H1 (cell line): ENCODE measurements at regions not wholly inside any gene's neighbourhood (a gene's known extent, or its start where the extent isn't known, plus 50 kb on each side); places are given as distances from the start of the nearest gene placed in this dataset.

Experiments
- CTCF ChIA-PET: fragments of 300-600 bp; sonication (Branson Sonifier 250); formaldehyde crosslinking; loops from one replicate; lab custom pipeline; 2021; ENCODE audit not compliant: partially characterized antibody; lab: Charles Lee
- POLR2A ChIA-PET: fragments of 300-600 bp; sonication (Branson Sonifier 250); formaldehyde crosslinking; loops from one replicate; lab custom pipeline; 2021; ENCODE audit warnings: inconsistent platforms; ENCODE audit not compliant: partially characterized antibody; lab: Charles Lee
- DNase-seq, 2 experiments: peaks; one replicate each; pipeline versions ENCODE4 v3.0.0 to v3.0.0-alpha.2; 2010 to 2022; ENCODE audit warnings: low spot score in 2 of 2, low read depth in 1 of 2, mixed read lengths in 1 of 2
- FAIRE-seq: peaks from 2 replicates; lab custom pipeline; 2011; peaks lifted over from hg19 to GRCh38; lab: Jason Lieb, UNC
- H2AFZ ChIP-seq: 2 replicates; pipeline ENCODE4 v1.8.1; 2012; ENCODE audit warnings: low read length, inconsistent platforms
- H2AK5ac ChIP-seq: 2 replicates; pipeline ENCODE4 v1.6.1; 2013; ENCODE audit warnings: low read depth, low read length
- H2BK120ac ChIP-seq: replicated peaks from 2 replicates; pipeline ENCODE3; 2013; ENCODE audit warnings: low read depth, low read length, inconsistent platforms
- H2BK12ac ChIP-seq: 2 replicates; pipeline ENCODE4 v1.6.1; 2013; ENCODE audit warnings: low read depth, low read length
- H2BK15ac ChIP-seq: 2 replicates; pipeline ENCODE4 v1.6.1; 2013; ENCODE audit warnings: low read length
- H2BK20ac ChIP-seq: 2 replicates; pipeline ENCODE4 v1.6.1; 2013; ENCODE audit warnings: low read length
- H2BK5ac ChIP-seq: 2 replicates; pipeline ENCODE4 v1.6.1; 2013; ENCODE audit warnings: low read depth, low read length
- H3K14ac ChIP-seq: 2 replicates; pipeline ENCODE4 v1.6.1; 2013; ENCODE audit warnings: inconsistent platforms; ENCODE audit not compliant: insufficient read length
- H3K18ac ChIP-seq: 2 replicates; pipeline ENCODE4 v1.6.1; 2013; ENCODE audit warnings: low read length; ENCODE audit errors: extremely low read depth
- H3K23ac ChIP-seq: 2 replicates; pipeline ENCODE4 v1.6.1; 2013; ENCODE audit warnings: inconsistent platforms; ENCODE audit not compliant: insufficient read length
- H3K23me2 ChIP-seq: 2 replicates; pipeline ENCODE4 v1.6.1; 2013; ENCODE audit warnings: low read depth, low read length
- H3K27ac ChIP-seq: 2 replicates; pipeline ENCODE4 v1.6.1; 2011; ENCODE audit warnings: low read depth, low read length, inconsistent platforms
- H3K27me3 ChIP-seq, 4 experiments: replicated peaks in 1 of 4; 1 replicate in 1 of 4; 2 replicates in 3 of 4; pipeline versions ENCODE4 v1.6.1 to v1.8.1; 2011 to 2013; ENCODE audit warnings: low read length in 3 of 4, mild to moderate bottlenecking in 3 of 4, inconsistent platforms in 2 of 4, mixed read lengths in 2 of 4, moderate library complexity in 1 of 4; ENCODE audit not compliant: control insufficient read depth in 3 of 4, insufficient read depth in 3 of 4; ENCODE audit errors: extremely low read depth in 1 of 4
- H3K36me3 ChIP-seq, 4 experiments: 2 replicates each; pipeline versions ENCODE4 v1.6.1 to v1.8.1; 2011 to 2013; ENCODE audit warnings: mild to moderate bottlenecking in 4 of 4, low read length in 3 of 4, moderate library complexity in 2 of 4, control low read depth in 1 of 4, inconsistent platforms in 1 of 4; ENCODE audit not compliant: insufficient read depth in 4 of 4, control insufficient read depth in 2 of 4
- H3K4ac ChIP-seq: replicated peaks from 2 replicates; pipeline ENCODE3; 2013; ENCODE audit warnings: low read length, low read depth, mixed read lengths, inconsistent platforms; ENCODE audit not compliant: insufficient read length
- H3K4me1 ChIP-seq, 4 experiments: replicated peaks in 1 of 4; 1 replicate in 1 of 4; 2 replicates in 3 of 4; pipeline versions ENCODE4 v1.6.1 to v1.8.1; 2011 to 2013; ENCODE audit warnings: low read length in 3 of 4, inconsistent platforms in 2 of 4, mixed read lengths in 1 of 4; ENCODE audit not compliant: insufficient read depth in 4 of 4, control insufficient read depth in 3 of 4
- H3K4me2 ChIP-seq, 2 experiments: 2 replicates each; pipeline versions ENCODE4 v1.6.1 to v1.8.1; 2011 to 2013; ENCODE audit warnings: low read depth in 2 of 2, low read length in 2 of 2, control low read depth in 1 of 2, inconsistent platforms in 1 of 2, mild to moderate bottlenecking in 1 of 2; ENCODE audit not compliant: insufficient read depth in 1 of 2
- H3K4me3 ChIP-seq, 4 experiments: fragments of 200-600, 300-600 bp in 1 of 4; sonication (generic), shearing (Covaris generic), sonication (Bioruptor Twin) in 1 of 4; 2 replicates each; pipeline versions ENCODE4 v1.5.1 to v1.8.1; 2011 to 2016; ENCODE audit warnings: low read length in 4 of 4, low read depth in 3 of 4, control low read depth in 2 of 4, inconsistent platforms in 2 of 4, mild to moderate bottlenecking in 2 of 4, mixed read lengths in 1 of 4, moderate library complexity in 1 of 4; ENCODE audit not compliant: insufficient read depth in 2 of 4; ENCODE audit errors: extremely low read depth in 1 of 4
- H3K56ac ChIP-seq: replicated peaks from 2 replicates; pipeline ENCODE3; 2013; ENCODE audit warnings: low read depth, mild to moderate bottlenecking, mixed read lengths, low read length, inconsistent platforms; ENCODE audit not compliant: insufficient read length
- H3K79me1 ChIP-seq: 2 replicates; pipeline ENCODE4 v1.6.1; 2013; ENCODE audit warnings: low read depth, low read length, control low read depth
- H3K79me2 ChIP-seq, 2 experiments: 2 replicates each; pipeline versions ENCODE4 v1.6.1 to v1.8.1; 2012 to 2013; ENCODE audit warnings: low read length in 2 of 2, mild to moderate bottlenecking in 2 of 2, inconsistent platforms in 1 of 2; ENCODE audit not compliant: insufficient read depth in 2 of 2, control insufficient read depth in 1 of 2
- H3K9ac ChIP-seq, 4 experiments: replicated peaks in 1 of 4; 1 replicate in 1 of 4; 2 replicates in 3 of 4; pipeline versions ENCODE4 v1.6.1 to v1.8.1; 2011 to 2013; ENCODE audit warnings: low read depth in 3 of 4, low read length in 3 of 4, control low read depth in 2 of 4, mild to moderate bottlenecking in 2 of 4, moderate library complexity in 2 of 4, inconsistent platforms in 1 of 4; ENCODE audit errors: extremely low read depth in 1 of 4
- H3K9me3 ChIP-seq, 2 experiments: 2 replicates each; pipeline versions ENCODE4 v1.6.1 to v1.8.1; 2012 to 2013; ENCODE audit warnings: mild to moderate bottlenecking in 2 of 2, moderate library complexity in 2 of 2, control low read depth in 1 of 2, inconsistent platforms in 1 of 2, low read depth in 1 of 2, low read length in 1 of 2, mixed read lengths in 1 of 2; ENCODE audit not compliant: insufficient read depth in 2 of 2
- H4K20me1 ChIP-seq, 2 experiments: replicated peaks in 1 of 2; 2 replicates each; pipeline versions ENCODE3 to v1.8.1; 2011 to 2013; ENCODE audit warnings: inconsistent platforms in 2 of 2, low read length in 2 of 2, mild to moderate bottlenecking in 1 of 2; ENCODE audit not compliant: insufficient read depth in 2 of 2, control insufficient read depth in 1 of 2
- H4K5ac ChIP-seq: 2 replicates; pipeline ENCODE4 v1.6.1; 2013; ENCODE audit warnings: low read length, low read depth, mixed read lengths, inconsistent platforms; ENCODE audit not compliant: insufficient read length
- H4K8ac ChIP-seq: 2 replicates; pipeline ENCODE4 v1.8.0; 2013; ENCODE audit warnings: mild to moderate bottlenecking, moderate library complexity, low read length, inconsistent platforms; ENCODE audit not compliant: insufficient read depth; ENCODE audit errors: extremely low read depth
- H4K91ac ChIP-seq: replicated peaks from 2 replicates; pipeline ENCODE3; 2013; ENCODE audit warnings: low read length, mixed read lengths, inconsistent platforms; ENCODE audit not compliant: insufficient read length
- CHD2 ChIP-seq: IDR thresholded peaks from 2 replicates; pipeline ENCODE4 v1.6.1; 2012; ENCODE audit warnings: low read length, improper control_type of control experiment
- EGR1 ChIP-seq: IDR thresholded peaks from 2 replicates; pipeline ENCODE4 v1.6.1; 2011; ENCODE audit warnings: low read depth, low read length, borderline replicate concordance
- MAFK ChIP-seq: IDR thresholded peaks from 2 replicates; pipeline ENCODE4 v1.6.1; 2012; ENCODE audit warnings: low read depth, mild to moderate bottlenecking, improper control_type of control experiment, low read length

DNA sequence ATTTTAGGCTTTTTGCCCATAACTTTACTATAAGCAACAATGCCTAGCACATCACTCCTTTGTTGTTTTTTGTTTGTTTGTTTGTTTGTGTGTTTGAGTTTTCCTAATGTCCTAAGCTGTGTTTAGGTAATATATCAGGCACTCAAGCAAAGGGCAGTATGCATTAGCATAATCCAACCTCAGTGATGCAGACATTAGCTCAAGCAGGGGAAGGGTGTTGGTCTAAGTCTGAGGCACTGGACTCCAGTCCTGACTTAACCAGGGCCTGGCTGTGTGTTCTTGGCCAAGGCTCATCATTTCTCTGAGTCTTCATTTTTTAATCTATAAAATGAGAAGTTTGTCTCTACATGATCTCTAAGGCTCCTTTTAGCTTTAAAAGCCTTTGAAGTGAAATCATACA is 65.9 kb upstream of the RFC3 start:
- no peak overlapping the region for H3K9ac ChIP-seq
- POLR2A ChIA-PET = no interaction called here
- no peaks in the 10 kb centered on the region for H4K20me1 ChIP-seq
- no peak for TF ChIP-seq CHD2
- no peak for TF ChIP-seq EGR1
- TF ChIP-seq MAFK = no peak

More for the DNA sequence above, 65.9 kb upstream of the RFC3 start:
- no peaks in the 10 kb centered on the region for H3K27me3 ChIP-seq
- no peak overlapping the region for H2AK5ac ChIP-seq
- no peaks in the 10 kb centered on the region for H3K79me1 ChIP-seq
- H4K8ac ChIP-seq = no peak overlapping the region
- CTCF ChIA-PET = interaction anchor here (0.9 to 1.4 kb wide), 3 partner anchors 10 to 146 kb away, joined by 3 to 6 read pairs (median 3); no protein-coding TSS in a partner anchor
- 0 out of 2 replicates have a peak overlapping the region, but pooled peaks have one; percentile 9 for H2AFZ ChIP-seq
- no peak overlapping the region for H4K91ac ChIP-seq
- H3K56ac ChIP-seq = no peak overlapping the region
- FAIRE-seq = no peak
- no peak overlapping the region for H3K4me2 ChIP-seq
- no peak overlapping the region for H2BK12ac ChIP-seq
- no peaks in the 10 kb centered on the region for H3K4me1 ChIP-seq
- no peak overlapping the region for H3K27ac ChIP-seq
- no peak overlapping the region for H2BK120ac ChIP-seq
- no peak overlapping the region for H3K18ac ChIP-seq
- H2BK20ac ChIP-seq = no peak overlapping the region
- no peaks in the 10 kb centered on the region for H3K36me3 ChIP-seq
- no peaks in the 10 kb centered on the region for H3K79me2 ChIP-seq
- H3K4ac ChIP-seq = no peak overlapping the region
- H3K14ac ChIP-seq = no peak overlapping the region
- DNase-seq = no peak
- no peak overlapping the region for H2BK15ac ChIP-seq
- H3K23me2 ChIP-seq = no peaks in the 10 kb centered on the region
- H3K9me3 ChIP-seq = no peaks in the 10 kb centered on the region
- no peak overlapping the region for H3K23ac ChIP-seq
- no peak overlapping the region for H3K4me3 ChIP-seq
- no peak overlapping the region for H4K5ac ChIP-seq
- no peak overlapping the region for H2BK5ac ChIP-seq
